ENCODE measurements at regions not wholly inside any gene's neighbourhood (a gene's known extent, or its start where the extent isn't known, plus 50 kb on each side); places are given as distances from the start of the nearest gene placed in this dataset.

- BruUV-seq (replicated peaks): no TSS peak
- DNase-seq (ENCODE audit: low read depth, low spot score) (no peak), FAIRE-seq (no peak)
- intact Hi-C loops (cut with micrococcal nuclease): no loop called here
- Histone ChIP-seq H3K27me3 (ENCODE audit: control insufficient read depth in 2 of 2, insufficient read depth in 2 of 2, low read length in 2 of 2) (no peaks in the 10 kb centered on the region), H3K27ac (ENCODE audit: insufficient read depth, low read depth, low read length) (no peak overlapping the region), H3K9ac (replicated peaks; ENCODE audit: extremely low read depth, insufficient read depth, low read length) (no peak overlapping the region), H3K79me2 (ENCODE audit: control insufficient read depth, insufficient read depth, low read length) (no peaks in the 10 kb centered on the region), H3K4me1 (ENCODE audit: control insufficient read depth, extremely low read depth, insufficient read depth, low read length) (no peaks in the 10 kb centered on the region), H2AFZ (ENCODE audit: low read depth, low read length) (no peak overlapping the region), H3K9me3 (replicated peaks; ENCODE audit: control insufficient read depth, insufficient read depth, low read length) (no peaks in the 10 kb centered on the region), H3K4me2 (ENCODE audit: insufficient read depth, low read length) (no peak overlapping the region), H4K20me1 (replicated peaks; ENCODE audit: control insufficient read depth, extremely low read depth, insufficient read depth, low read length) (no peaks in the 10 kb centered on the region), H3K9me1 (replicated peaks; ENCODE audit: control insufficient read depth, extremely low read depth, insufficient read depth, low read length) (no peaks in the 10 kb centered on the region), H3K4me3 (replicated peaks in 1 of 3; ENCODE audit: insufficient read depth in 1 of 3, low read depth in 1 of 3, low read length in 3 of 3) (no peak overlapping the region), H3K36me3 (ENCODE audit: control insufficient read depth in 2 of 2, extremely low read depth in 1 of 2, insufficient read depth in 2 of 2, low read length in 2 of 2) (no peaks in the 10 kb centered on the region)
- ChIA-PET CTCF (no interaction called here), POLR2A (no interaction called here)
- dilution Hi-C loops (cut with MboI; ENCODE audit: extremely low pct_ligation_motif_present, low sequenced_read_pairs): no loop called here
- no peak for TF ChIP-seq CTCF (IDR thresholded peaks at IDR 0.05; ENCODE audit: extremely low read depth in 1 of 2, insufficient read depth in 1 of 2, low read depth in 1 of 2, low read length in 2 of 2)
- no peak for TF ChIP-seq MYC (IDR thresholded peaks at IDR 0.05; ENCODE audit: low read depth, low read length)
- TF ChIP-seq GATA2 (IDR thresholded peaks at IDR 0.05; ENCODE audit: insufficient read depth, insufficient read length, low read depth, low read length): no peak
- TF ChIP-seq JUN (IDR thresholded peaks at IDR 0.05; ENCODE audit: borderline replicate concordance, insufficient read depth, insufficient read length, low read depth): no peak
- no peak for TF ChIP-seq POLR2A (IDR thresholded peaks at IDR 0.05; ENCODE audit: low read depth, low read length)
- TF ChIP-seq MAX (IDR thresholded peaks at IDR 0.05; ENCODE audit: insufficient read depth, insufficient read length): no peak
- no peak for TF ChIP-seq EZH2 (IDR thresholded peaks at IDR 0.05; ENCODE audit: borderline replicate concordance, low read depth, low read length, severe bottlenecking)
- no peak for TF ChIP-seq FOS (IDR thresholded peaks at IDR 0.05; ENCODE audit: borderline replicate concordance, insufficient read depth, low read length)
- no peak for TF ChIP-seq POLR2AphosphoS5 (IDR thresholded peaks at IDR 0.05; ENCODE audit: insufficient read depth, low read depth, low read length)
Observed at GRCh38 chr12:24709216-24709615, 239.7 kb downstream of the BCAT1 start.
